GM19043 (cell line): ENCODE measurements at regions not wholly inside any gene's neighbourhood (a gene's known extent, or its start where the extent isn't known, plus 50 kb on each side); places are given as distances from the start of the nearest gene placed in this dataset.
A peak's percentile ranks its signal among the peaks of the same experiment; 100 is the strongest.
"Not testable (repeated sequence)": the region's sequence is repeated elsewhere in the genome, so short reads cannot be mapped to it uniquely, and the experiment has no call there.

Source experiments
- ATAC-seq: cut with Tn5 transposase; IDR thresholded peaks from one replicate; pipeline ENCODE4 v1.9.1; 2021; ENCODE audit warnings: low read depth; ENCODE audit not compliant: unreplicated experiment

- ATAC-seq = not testable (repeated sequence)
Measured at GRCh38 chr2:166744117-166744516, 144.2 kb upstream of the XIRP2 start.

GRCh38 chr2:166743482-166743881 lies 144.8 kb upstream of the XIRP2 start:
- ATAC-seq = not testable (repeated sequence)

- peak; percentile 99 for ATAC-seq
Measured at GRCh38 chr2:166727095-166727494, 161.2 kb upstream of the XIRP2 start.

GRCh38 chr2:166725927-166726924 lies 162.1 kb upstream of the XIRP2 start:
- ATAC-seq = no peak

- no peak for ATAC-seq
Measured at GRCh38 chr2:166716968-166717367, 171.3 kb upstream of the XIRP2 start.

GRCh38 chr2:166700079-166700478 lies 188.2 kb upstream of the XIRP2 start:
- no peak for ATAC-seq

- ATAC-seq = no peak
Measured at GRCh38 chr2:166695154-166695553, 193.1 kb upstream of the XIRP2 start.

- not testable (repeated sequence) for ATAC-seq
Measured at GRCh38 chr2:166686057-166686456, 192.0 kb upstream of the SCN7A start.

- no peak for ATAC-seq
Measured at GRCh38 chr2:166677996-166678395, 183.9 kb upstream of the SCN7A start.

GRCh38 chr2:166676716-166677115 lies 182.7 kb upstream of the SCN7A start:
- no peak for ATAC-seq

GRCh38 chr2:166675553-166675952 lies 181.5 kb upstream of the SCN7A start:
- ATAC-seq = no peak

- ATAC-seq = no peak
Measured at GRCh38 chr2:166673986-166674385, 179.9 kb upstream of the SCN7A start.

- ATAC-seq = no peak
Measured at GRCh38 chr2:166671801-166672200, 177.8 kb upstream of the SCN7A start.

GRCh38 chr2:166671235-166671634 lies 177.2 kb upstream of the SCN7A start:
- ATAC-seq = no peak

GRCh38 chr2:166665991-166666940 lies 172.2 kb upstream of the SCN7A start:
- ATAC-seq = no peak

GRCh38 chr2:166661824-166662223 lies 167.8 kb upstream of the SCN7A start:
- ATAC-seq = no peak

- no peak for ATAC-seq
Measured at GRCh38 chr2:166661391-166661790, 167.3 kb upstream of the SCN7A start.

GRCh38 chr2:166658901-166659300 lies 164.9 kb upstream of the SCN7A start:
- no peak for ATAC-seq

- ATAC-seq = no peak
Measured at GRCh38 chr2:166653185-166653813, 159.2 kb upstream of the SCN7A start.

GRCh38 chr2:166651991-166652390 lies 157.9 kb upstream of the SCN7A start:
- ATAC-seq = no peak
